H1 (cell line): ENCODE measurements at regions not wholly inside any gene's neighbourhood (a gene's known extent, or its start where the extent isn't known, plus 50 kb on each side); places are given as distances from the start of the nearest gene placed in this dataset.

Source experiments
- CTCF ChIA-PET: fragments of 300-600 bp; sonication (Branson Sonifier 250); formaldehyde crosslinking; loops from one replicate; lab custom pipeline; 2021; ENCODE audit not compliant: partially characterized antibody; lab: Charles Lee
- POLR2A ChIA-PET: fragments of 300-600 bp; sonication (Branson Sonifier 250); formaldehyde crosslinking; loops from one replicate; lab custom pipeline; 2021; ENCODE audit warnings: inconsistent platforms; ENCODE audit not compliant: partially characterized antibody; lab: Charles Lee
- DNase-seq, 2 experiments: peaks; one replicate each; pipeline versions ENCODE4 v3.0.0 to v3.0.0-alpha.2; 2010 to 2022; ENCODE audit warnings: low spot score in 2 of 2, low read depth in 1 of 2, mixed read lengths in 1 of 2
- FAIRE-seq: peaks from 2 replicates; lab custom pipeline; 2011; peaks lifted over from hg19 to GRCh38; lab: Jason Lieb, UNC
- H2AFZ ChIP-seq: 2 replicates; pipeline ENCODE4 v1.8.1; 2012; ENCODE audit warnings: low read length, inconsistent platforms
- H2AK5ac ChIP-seq: 2 replicates; pipeline ENCODE4 v1.6.1; 2013; ENCODE audit warnings: low read depth, low read length
- H2BK120ac ChIP-seq: replicated peaks from 2 replicates; pipeline ENCODE3; 2013; ENCODE audit warnings: low read depth, low read length, inconsistent platforms
- H2BK12ac ChIP-seq: 2 replicates; pipeline ENCODE4 v1.6.1; 2013; ENCODE audit warnings: low read depth, low read length
- H2BK15ac ChIP-seq: 2 replicates; pipeline ENCODE4 v1.6.1; 2013; ENCODE audit warnings: low read length
- H2BK20ac ChIP-seq: 2 replicates; pipeline ENCODE4 v1.6.1; 2013; ENCODE audit warnings: low read length
- H2BK5ac ChIP-seq: 2 replicates; pipeline ENCODE4 v1.6.1; 2013; ENCODE audit warnings: low read depth, low read length
- H3K14ac ChIP-seq: 2 replicates; pipeline ENCODE4 v1.6.1; 2013; ENCODE audit warnings: inconsistent platforms; ENCODE audit not compliant: insufficient read length
- H3K18ac ChIP-seq: 2 replicates; pipeline ENCODE4 v1.6.1; 2013; ENCODE audit warnings: low read length; ENCODE audit errors: extremely low read depth
- H3K23ac ChIP-seq: 2 replicates; pipeline ENCODE4 v1.6.1; 2013; ENCODE audit warnings: inconsistent platforms; ENCODE audit not compliant: insufficient read length
- H3K23me2 ChIP-seq: 2 replicates; pipeline ENCODE4 v1.6.1; 2013; ENCODE audit warnings: low read depth, low read length
- H3K27ac ChIP-seq: 2 replicates; pipeline ENCODE4 v1.6.1; 2011; ENCODE audit warnings: low read depth, low read length, inconsistent platforms
- H3K27me3 ChIP-seq, 4 experiments: replicated peaks in 1 of 4; 1 replicate in 1 of 4; 2 replicates in 3 of 4; pipeline versions ENCODE4 v1.6.1 to v1.8.1; 2011 to 2013; ENCODE audit warnings: low read length in 3 of 4, mild to moderate bottlenecking in 3 of 4, inconsistent platforms in 2 of 4, mixed read lengths in 2 of 4, moderate library complexity in 1 of 4; ENCODE audit not compliant: control insufficient read depth in 3 of 4, insufficient read depth in 3 of 4; ENCODE audit errors: extremely low read depth in 1 of 4
- H3K36me3 ChIP-seq, 4 experiments: 2 replicates each; pipeline versions ENCODE4 v1.6.1 to v1.8.1; 2011 to 2013; ENCODE audit warnings: mild to moderate bottlenecking in 4 of 4, low read length in 3 of 4, moderate library complexity in 2 of 4, control low read depth in 1 of 4, inconsistent platforms in 1 of 4; ENCODE audit not compliant: insufficient read depth in 4 of 4, control insufficient read depth in 2 of 4
- H3K4ac ChIP-seq: replicated peaks from 2 replicates; pipeline ENCODE3; 2013; ENCODE audit warnings: low read length, low read depth, mixed read lengths, inconsistent platforms; ENCODE audit not compliant: insufficient read length
- H3K4me1 ChIP-seq, 4 experiments: replicated peaks in 1 of 4; 1 replicate in 1 of 4; 2 replicates in 3 of 4; pipeline versions ENCODE4 v1.6.1 to v1.8.1; 2011 to 2013; ENCODE audit warnings: low read length in 3 of 4, inconsistent platforms in 2 of 4, mixed read lengths in 1 of 4; ENCODE audit not compliant: insufficient read depth in 4 of 4, control insufficient read depth in 3 of 4
- H3K4me2 ChIP-seq, 2 experiments: 2 replicates each; pipeline versions ENCODE4 v1.6.1 to v1.8.1; 2011 to 2013; ENCODE audit warnings: low read depth in 2 of 2, low read length in 2 of 2, control low read depth in 1 of 2, inconsistent platforms in 1 of 2, mild to moderate bottlenecking in 1 of 2; ENCODE audit not compliant: insufficient read depth in 1 of 2
- H3K4me3 ChIP-seq, 4 experiments: fragments of 200-600, 300-600 bp in 1 of 4; sonication (generic), shearing (Covaris generic), sonication (Bioruptor Twin) in 1 of 4; 2 replicates each; pipeline versions ENCODE4 v1.5.1 to v1.8.1; 2011 to 2016; ENCODE audit warnings: low read length in 4 of 4, low read depth in 3 of 4, control low read depth in 2 of 4, inconsistent platforms in 2 of 4, mild to moderate bottlenecking in 2 of 4, mixed read lengths in 1 of 4, moderate library complexity in 1 of 4; ENCODE audit not compliant: insufficient read depth in 2 of 4; ENCODE audit errors: extremely low read depth in 1 of 4
- H3K56ac ChIP-seq: replicated peaks from 2 replicates; pipeline ENCODE3; 2013; ENCODE audit warnings: low read depth, mild to moderate bottlenecking, mixed read lengths, low read length, inconsistent platforms; ENCODE audit not compliant: insufficient read length
- H3K79me1 ChIP-seq: 2 replicates; pipeline ENCODE4 v1.6.1; 2013; ENCODE audit warnings: low read depth, low read length, control low read depth
- H3K79me2 ChIP-seq, 2 experiments: 2 replicates each; pipeline versions ENCODE4 v1.6.1 to v1.8.1; 2012 to 2013; ENCODE audit warnings: low read length in 2 of 2, mild to moderate bottlenecking in 2 of 2, inconsistent platforms in 1 of 2; ENCODE audit not compliant: insufficient read depth in 2 of 2, control insufficient read depth in 1 of 2
- H3K9ac ChIP-seq, 4 experiments: replicated peaks in 1 of 4; 1 replicate in 1 of 4; 2 replicates in 3 of 4; pipeline versions ENCODE4 v1.6.1 to v1.8.1; 2011 to 2013; ENCODE audit warnings: low read depth in 3 of 4, low read length in 3 of 4, control low read depth in 2 of 4, mild to moderate bottlenecking in 2 of 4, moderate library complexity in 2 of 4, inconsistent platforms in 1 of 4; ENCODE audit errors: extremely low read depth in 1 of 4
- H3K9me3 ChIP-seq, 2 experiments: 2 replicates each; pipeline versions ENCODE4 v1.6.1 to v1.8.1; 2012 to 2013; ENCODE audit warnings: mild to moderate bottlenecking in 2 of 2, moderate library complexity in 2 of 2, control low read depth in 1 of 2, inconsistent platforms in 1 of 2, low read depth in 1 of 2, low read length in 1 of 2, mixed read lengths in 1 of 2; ENCODE audit not compliant: insufficient read depth in 2 of 2
- H4K20me1 ChIP-seq, 2 experiments: replicated peaks in 1 of 2; 2 replicates each; pipeline versions ENCODE3 to v1.8.1; 2011 to 2013; ENCODE audit warnings: inconsistent platforms in 2 of 2, low read length in 2 of 2, mild to moderate bottlenecking in 1 of 2; ENCODE audit not compliant: insufficient read depth in 2 of 2, control insufficient read depth in 1 of 2
- H4K5ac ChIP-seq: 2 replicates; pipeline ENCODE4 v1.6.1; 2013; ENCODE audit warnings: low read length, low read depth, mixed read lengths, inconsistent platforms; ENCODE audit not compliant: insufficient read length
- H4K8ac ChIP-seq: 2 replicates; pipeline ENCODE4 v1.8.0; 2013; ENCODE audit warnings: mild to moderate bottlenecking, moderate library complexity, low read length, inconsistent platforms; ENCODE audit not compliant: insufficient read depth; ENCODE audit errors: extremely low read depth
- H4K91ac ChIP-seq: replicated peaks from 2 replicates; pipeline ENCODE3; 2013; ENCODE audit warnings: low read length, mixed read lengths, inconsistent platforms; ENCODE audit not compliant: insufficient read length
- CTBP2 ChIP-seq: IDR thresholded peaks from 2 replicates; pipeline ENCODE4 v1.7.0; 2011; ENCODE audit warnings: borderline replicate concordance, mild to moderate bottlenecking, moderate library complexity, mixed read lengths, low read length; ENCODE audit not compliant: insufficient read depth, insufficient read length
- GTF2F1 ChIP-seq: IDR thresholded peaks from 2 replicates; pipeline ENCODE4 v1.6.1; 2012; ENCODE audit warnings: low read depth, low read length, improper control_type of control experiment, borderline replicate concordance
- RAD21 ChIP-seq, 2 experiments: IDR thresholded peaks in 1 of 2; conservative IDR thresholded peaks in 1 of 2; 2 replicates each; pipeline ENCODE4 v1.6.1; 2011; ENCODE audit warnings: low read depth in 2 of 2, low read length in 2 of 2, improper control_type of control experiment in 1 of 2, inconsistent platforms in 1 of 2, mild to moderate bottlenecking in 1 of 2, moderate library complexity in 1 of 2
- WGBS, 2 experiments: shearing (Covaris generic) in 1 of 2; methylation state at CpG; one replicate each; pipeline versions ENCODE4 v1.1.6 to v1.1.7; 2013 to 2015; ENCODE audit warnings: low lambda C conversion rate in 2 of 2, mixed read lengths in 2 of 2, inconsistent platforms in 1 of 2, low coverage in 1 of 2, missing lambda C conversion rate in 1 of 2; ENCODE audit not compliant: insufficient replicate concordance in 2 of 2, insufficient coverage in 1 of 2, insufficient read length in 1 of 2; ENCODE audit errors: extremely low coverage in 1 of 2, missing lambda C conversion rate in 1 of 2; 5-methylcytosine and 5-hydroxymethylcytosine counted together
- TF ChIP-seq, protein P1 (sequence below): IDR thresholded peaks from 2 replicates; pipeline ENCODE4 v1.6.1; 2012; ENCODE audit warnings: inconsistent platforms

DNA sequence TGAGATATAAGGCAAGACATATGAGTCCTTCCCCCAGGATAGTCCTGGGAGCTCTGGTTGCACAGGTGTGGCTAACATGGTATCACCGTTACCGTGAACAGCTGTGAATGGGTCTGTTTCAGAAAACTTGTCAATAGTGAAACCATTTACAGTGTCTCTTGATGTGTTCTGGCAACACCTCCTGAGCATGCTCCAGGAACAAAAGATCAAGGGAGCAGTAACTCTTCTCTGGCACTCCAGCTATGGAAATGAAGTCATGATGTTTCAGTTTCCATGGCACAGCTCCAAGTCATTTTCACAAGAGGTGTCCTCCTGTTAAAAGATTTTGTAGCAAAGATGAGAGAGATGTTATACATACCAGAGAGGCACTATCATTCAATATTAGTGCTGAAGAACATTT is 253.7 kb downstream of the SNAPC1 start:
- no peak overlapping the region for H3K56ac ChIP-seq
- H3K18ac ChIP-seq = no peak overlapping the region
- H3K23ac ChIP-seq = no peak overlapping the region
- no peak for FAIRE-seq
- no peak overlapping the region for H3K4ac ChIP-seq
- POLR2A ChIA-PET = no interaction called here
- no peak overlapping the region for H4K91ac ChIP-seq
- H2BK12ac ChIP-seq = no peak overlapping the region
- H3K79me1 ChIP-seq = no peaks in the 10 kb centered on the region
- no peak for DNase-seq
- no peak overlapping the region for H2AFZ ChIP-seq
- H4K5ac ChIP-seq = no peak overlapping the region
- no peaks in the 10 kb centered on the region for H3K79me2 ChIP-seq
- H3K4me1 ChIP-seq = no peaks in the 10 kb centered on the region
- H3K9me3 ChIP-seq = no peaks in the 10 kb centered on the region
- H2BK120ac ChIP-seq = no peak overlapping the region
- H3K27ac ChIP-seq = no peak overlapping the region
- no peak overlapping the region for H3K4me2 ChIP-seq
- no peaks in the 10 kb centered on the region for H3K27me3 ChIP-seq
- H3K4me3 ChIP-seq = no peak overlapping the region
- WGBS, 2 experiments = 92% methylated on average over 2 of the region's 2 CpGs; no CpG with 5 or more reads in 1 of the 2 experiments
- no peaks in the 10 kb centered on the region for H3K36me3 ChIP-seq
- TF ChIP-seq CTBP2 (no peak), GTF2F1 (no peak), RAD21 (IDR thresholded peaks at IDR 0.05 in 1 of 2, conservative IDR thresholded peaks at IDR 0.05 in 1 of 2; ENCODE audit: low read depth in 2 of 2, low read length in 2 of 2) (no peak)
- TF ChIP-seq, protein P1, sequence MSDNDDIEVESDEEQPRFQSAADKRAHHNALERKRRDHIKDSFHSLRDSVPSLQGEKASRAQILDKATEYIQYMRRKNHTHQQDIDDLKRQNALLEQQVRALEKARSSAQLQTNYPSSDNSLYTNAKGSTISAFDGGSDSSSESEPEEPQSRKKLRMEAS = no peak
- no peak overlapping the region for H2AK5ac ChIP-seq
- no peak overlapping the region for H2BK15ac ChIP-seq
- H2BK5ac ChIP-seq = no peak overlapping the region
- H3K14ac ChIP-seq = no peak overlapping the region
- CTCF ChIA-PET = no interaction called here
- no peaks in the 10 kb centered on the region for H4K20me1 ChIP-seq
- H4K8ac ChIP-seq = no peak overlapping the region
- H3K23me2 ChIP-seq = no peaks in the 10 kb centered on the region
- H3K9ac ChIP-seq = no peak overlapping the region
- no peak overlapping the region for H2BK20ac ChIP-seq
